ENCODE measurements at regions not wholly inside any gene's neighbourhood (a gene's known extent, or its start where the extent isn't known, plus 50 kb on each side); places are given as distances from the start of the nearest gene placed in this dataset.

- Histone ChIP-seq H2AFZ (no peak overlapping the region), H3K4me1 (no peaks in the 10 kb centered on the region), H3K79me2 (no peaks in the 10 kb centered on the region), H3K27ac (no peak overlapping the region), H3K27me3 (ENCODE audit: control insufficient read depth, insufficient read depth, low read length) (no peaks in the 10 kb centered on the region), H3K9ac (no peak overlapping the region), H3K36me3 (ENCODE audit: control insufficient read depth, insufficient read depth, low read length) (no peaks in the 10 kb centered on the region), H3K9me3 (ENCODE audit: control insufficient read depth, low read length) (no peaks in the 10 kb centered on the region), H3K4me3 (ENCODE audit: low read depth, low read length) (no peak overlapping the region), H3K4me2 (ENCODE audit: low read length) (no peak overlapping the region)
- TF ChIP-seq, protein P1, sequence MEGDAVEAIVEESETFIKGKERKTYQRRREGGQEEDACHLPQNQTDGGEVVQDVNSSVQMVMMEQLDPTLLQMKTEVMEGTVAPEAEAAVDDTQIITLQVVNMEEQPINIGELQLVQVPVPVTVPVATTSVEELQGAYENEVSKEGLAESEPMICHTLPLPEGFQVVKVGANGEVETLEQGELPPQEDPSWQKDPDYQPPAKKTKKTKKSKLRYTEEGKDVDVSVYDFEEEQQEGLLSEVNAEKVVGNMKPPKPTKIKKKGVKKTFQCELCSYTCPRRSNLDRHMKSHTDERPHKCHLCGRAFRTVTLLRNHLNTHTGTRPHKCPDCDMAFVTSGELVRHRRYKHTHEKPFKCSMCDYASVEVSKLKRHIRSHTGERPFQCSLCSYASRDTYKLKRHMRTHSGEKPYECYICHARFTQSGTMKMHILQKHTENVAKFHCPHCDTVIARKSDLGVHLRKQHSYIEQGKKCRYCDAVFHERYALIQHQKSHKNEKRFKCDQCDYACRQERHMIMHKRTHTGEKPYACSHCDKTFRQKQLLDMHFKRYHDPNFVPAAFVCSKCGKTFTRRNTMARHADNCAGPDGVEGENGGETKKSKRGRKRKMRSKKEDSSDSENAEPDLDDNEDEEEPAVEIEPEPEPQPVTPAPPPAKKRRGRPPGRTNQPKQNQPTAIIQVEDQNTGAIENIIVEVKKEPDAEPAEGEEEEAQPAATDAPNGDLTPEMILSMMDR (IDR thresholded peaks at IDR 0.05), result no peak
Observed at GRCh38 chr18:52174220-52174619, 165.8 kb upstream of the DCC start.

- Histone ChIP-seq H3K9ac (no peak overlapping the region), H2AFZ (no peak overlapping the region), H3K27me3 (ENCODE audit: control insufficient read depth, insufficient read depth, low read length) (no peaks in the 10 kb centered on the region), H3K9me3 (ENCODE audit: control insufficient read depth, low read length) (no peaks in the 10 kb centered on the region), H3K4me1 (no peaks in the 10 kb centered on the region), H3K27ac (no peak overlapping the region), H3K36me3 (ENCODE audit: control insufficient read depth, insufficient read depth, low read length) (no peaks in the 10 kb centered on the region), H3K4me3 (ENCODE audit: low read depth, low read length) (no peak overlapping the region), H3K79me2 (no peaks in the 10 kb centered on the region), H3K4me2 (ENCODE audit: low read length) (no peak overlapping the region)
- TF ChIP-seq, protein P1 (IDR thresholded peaks at IDR 0.05), result no peak
Observed at GRCh38 chr18:52175406-52175805, 164.6 kb upstream of the DCC start.

GRCh38 chr18:52183107-52183506 is 156.9 kb upstream of the DCC start:
- Histone ChIP-seq H3K27ac (no peak overlapping the region), H3K4me1 (no peaks in the 10 kb centered on the region), H3K9me3 (ENCODE audit: control insufficient read depth, low read length) (no peaks in the 10 kb centered on the region), H3K79me2 (no peaks in the 10 kb centered on the region), H3K36me3 (ENCODE audit: control insufficient read depth, insufficient read depth, low read length) (no peaks in the 10 kb centered on the region), H3K9ac (no peak overlapping the region), H3K4me2 (ENCODE audit: low read length) (no peak overlapping the region), H2AFZ (no peak overlapping the region), H3K27me3 (ENCODE audit: control insufficient read depth, insufficient read depth, low read length) (no peaks in the 10 kb centered on the region), H3K4me3 (ENCODE audit: low read depth, low read length) (no peak overlapping the region)
- TF ChIP-seq, protein P1 (IDR thresholded peaks at IDR 0.05), result no peak

DNA sequence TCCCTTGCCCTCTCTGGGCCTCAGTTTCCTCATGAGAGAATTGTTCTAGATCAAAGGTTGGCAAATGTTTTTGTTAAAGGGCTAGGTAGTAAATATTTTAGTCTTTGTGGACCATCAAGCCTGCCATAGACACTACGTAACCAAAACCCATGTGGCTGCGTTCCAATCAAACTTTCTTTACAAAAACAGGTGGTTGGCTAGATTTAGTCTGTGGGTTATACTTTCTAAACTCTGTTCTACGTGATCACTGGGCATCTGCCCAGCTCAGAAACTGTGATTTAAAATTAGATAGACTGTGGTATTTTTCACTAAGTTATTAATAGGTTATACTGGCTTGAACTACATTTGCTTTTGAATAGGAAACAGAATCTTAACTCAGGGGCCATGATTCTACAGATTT is 149.8 kb upstream of the DCC start:
- TF ChIP-seq, protein P1 (IDR thresholded peaks at IDR 0.05), result no peak
- Histone ChIP-seq H3K9ac (no peak overlapping the region), H2AFZ (no peak overlapping the region)

GRCh38 chr18:52190631-52191030 is 149.4 kb upstream of the DCC start:
- H2AFZ ChIP-seq, result no peak overlapping the region
- no peaks in the 10 kb centered on the region for H3K4me1 ChIP-seq
- H3K9me3 ChIP-seq (ENCODE audit: control insufficient read depth, low read length), result no peaks in the 10 kb centered on the region
- no peaks in the 10 kb centered on the region for H3K36me3 ChIP-seq (ENCODE audit: control insufficient read depth, insufficient read depth, low read length)
- no peak overlapping the region for H3K9ac ChIP-seq
- no peak overlapping the region for H3K4me2 ChIP-seq (ENCODE audit: low read length)
- no peak overlapping the region for H3K4me3 ChIP-seq (ENCODE audit: low read depth, low read length)
- no peaks in the 10 kb centered on the region for H3K79me2 ChIP-seq
- TF ChIP-seq, protein P1 (IDR thresholded peaks at IDR 0.05), result no peak
- H3K27me3 ChIP-seq (ENCODE audit: control insufficient read depth, insufficient read depth, low read length), result no peaks in the 10 kb centered on the region
- no peak overlapping the region for H3K27ac ChIP-seq

More for the DNA sequence above, 149.8 kb upstream of the DCC start:
- no peaks in the 10 kb centered on the region for H3K4me1 ChIP-seq
- no peak overlapping the region for H3K27ac ChIP-seq
- H3K79me2 ChIP-seq, result no peaks in the 10 kb centered on the region
- no peaks in the 10 kb centered on the region for H3K27me3 ChIP-seq (ENCODE audit: control insufficient read depth, insufficient read depth, low read length)
- H3K36me3 ChIP-seq (ENCODE audit: control insufficient read depth, insufficient read depth, low read length), result no peaks in the 10 kb centered on the region
- H3K4me2 ChIP-seq (ENCODE audit: low read length), result no peak overlapping the region
- no peak overlapping the region for H3K4me3 ChIP-seq (ENCODE audit: low read depth, low read length)
- no peaks in the 10 kb centered on the region for H3K9me3 ChIP-seq (ENCODE audit: control insufficient read depth, low read length)

Measured in parathyroid adenoma (tissue), 2 donors.